CD14-positive monocyte (primary cell): ENCODE measurements at regions not wholly inside any gene's neighbourhood (a gene's known extent, or its start where the extent isn't known, plus 50 kb on each side); places are given as distances from the start of the nearest gene placed in this dataset.
"Not testable (repeated sequence)": the region's sequence is repeated elsewhere in the genome, so short reads cannot be mapped to it uniquely, and the experiment has no call there.

Experiments used
- DNase-seq, 3 donors: peaks; one replicate each; pipeline ENCODE4 v3.0.0-alpha.2; 2011 to 2022
- H2AFZ ChIP-seq: 2 replicates; pipeline ENCODE4 v1.6.0; 2012; ENCODE audit warnings: mild to moderate bottlenecking, low read depth, low read length, inconsistent platforms; ENCODE audit not compliant: insufficient read depth, poor library complexity, severe bottlenecking
- H3K27ac ChIP-seq, 2 donors: 1 replicate in 1 of 2; 2 replicates in 1 of 2; pipeline ENCODE4 v1.5.1; 2012 to 2013; ENCODE audit warnings: low read length in 2 of 2, control low read depth in 1 of 2, inconsistent platforms in 1 of 2, low read depth in 1 of 2, mild to moderate bottlenecking in 1 of 2
- H3K27me3 ChIP-seq, 2 donors: one replicate each; pipeline versions ENCODE4 v1.6.0 to v1.6.1; 2011 to 2013; ENCODE audit warnings: low read length in 2 of 2; ENCODE audit not compliant: control insufficient read depth in 2 of 2, insufficient read depth in 2 of 2
- H3K36me3 ChIP-seq, 2 donors: replicated peaks in 1 of 2; 1 replicate in 1 of 2; 2 replicates in 1 of 2; pipeline versions ENCODE4 v1.5.1 to v1.6.1; 2012 to 2013; ENCODE audit warnings: low read length in 2 of 2, control low read depth in 1 of 2, inconsistent platforms in 1 of 2, mild to moderate bottlenecking in 1 of 2; ENCODE audit not compliant: insufficient read depth in 2 of 2, control insufficient read depth in 1 of 2
- H3K4me1 ChIP-seq, 2 donors: 1 replicate in 1 of 2; 2 replicates in 1 of 2; pipeline versions ENCODE4 v1.5.1 to v1.6.1; 2012 to 2013; ENCODE audit warnings: low read length in 2 of 2, control low read depth in 1 of 2, inconsistent platforms in 1 of 2, mild to moderate bottlenecking in 1 of 2, moderate library complexity in 1 of 2; ENCODE audit not compliant: insufficient read depth in 2 of 2, control insufficient read depth in 1 of 2
- H3K4me2 ChIP-seq: replicated peaks from 2 replicates; pipeline ENCODE3; 2012; ENCODE audit warnings: low read length, moderate library complexity, mild to moderate bottlenecking; ENCODE audit not compliant: poor library complexity, severe bottlenecking; ENCODE audit errors: extremely low read depth
- H3K4me3 ChIP-seq, 3 experiments: fragments of 200-600 bp in 1 of 3; sonication (generic) in 1 of 3; replicated peaks in 1 of 3; 1 replicate in 2 of 3; 2 replicates in 1 of 3; pipeline ENCODE4 v1.5.1; 2011 to 2013; ENCODE audit warnings: low read length in 3 of 3, mild to moderate bottlenecking in 3 of 3, control low read depth in 2 of 3, low read depth in 2 of 3, inconsistent platforms in 1 of 3, moderate library complexity in 1 of 3
- H3K79me2 ChIP-seq: 2 replicates; pipeline ENCODE4 v1.6.0; 2012; ENCODE audit warnings: mild to moderate bottlenecking, control low read depth, inconsistent platforms, low read length, moderate library complexity; ENCODE audit not compliant: insufficient read depth
- H3K9ac ChIP-seq: 2 replicates; pipeline ENCODE4 v1.6.0; 2017; ENCODE audit warnings: low read length, mild to moderate bottlenecking; ENCODE audit not compliant: insufficient read depth, poor library complexity, severe bottlenecking
- H3K9me3 ChIP-seq, 2 donors: replicated peaks in 1 of 2; 1 replicate in 1 of 2; 2 replicates in 1 of 2; pipeline versions ENCODE4 v1.5.1 to v1.6.1; 2012 to 2013; ENCODE audit warnings: low read length in 2 of 2, control low read depth in 1 of 2; ENCODE audit not compliant: control insufficient read depth in 1 of 2, insufficient read depth in 1 of 2
- H4K20me1 ChIP-seq: 2 replicates; pipeline ENCODE4 v1.6.0; 2012; ENCODE audit warnings: mild to moderate bottlenecking, low read length, control low read depth, moderate library complexity; ENCODE audit not compliant: insufficient read depth
- H3K27ac Mint-ChIP-seq, 7 donors: one replicate each; pipeline ENCODE4 v1.8.0; 2020; ENCODE audit warnings: mild to moderate bottlenecking in 7 of 7, mixed read lengths in 7 of 7, moderate library complexity in 6 of 7, inconsistent platforms in 2 of 7
- H3K27me3 Mint-ChIP-seq, 3 donors: one replicate each; pipeline ENCODE4 v1.8.0; 2021 to 2022; ENCODE audit warnings: low read depth in 3 of 3, mild to moderate bottlenecking in 3 of 3, mixed read lengths in 3 of 3, moderate library complexity in 3 of 3, inconsistent platforms in 1 of 3
- H3K36me3 Mint-ChIP-seq, 2 donors: one replicate each; pipeline ENCODE4 v1.8.0; 2020; ENCODE audit warnings: mixed read lengths in 2 of 2, inconsistent platforms in 1 of 2, mild to moderate bottlenecking in 1 of 2
- H3K4me1 Mint-ChIP-seq: one replicate; pipeline ENCODE4 v1.8.0; 2020; ENCODE audit warnings: mild to moderate bottlenecking, mixed read lengths
- H3K4me3 Mint-ChIP-seq, 2 donors: one replicate each; pipeline ENCODE4 v1.8.0; 2020; ENCODE audit warnings: mild to moderate bottlenecking in 2 of 2, mixed read lengths in 2 of 2, moderate library complexity in 1 of 2
- H3K9me3 Mint-ChIP-seq, 7 donors: one replicate each; pipeline ENCODE4 v1.8.0; 2020 to 2022; ENCODE audit warnings: mixed read lengths in 7 of 7, mild to moderate bottlenecking in 6 of 7, moderate library complexity in 6 of 7, inconsistent platforms in 2 of 7
- WGBS: methylation state at CpG from one replicate; pipeline ENCODE4 v1.1.5; 2013; ENCODE audit warnings: missing lambda C conversion rate; ENCODE audit not compliant: insufficient coverage; 5-methylcytosine and 5-hydroxymethylcytosine counted together
- intact Hi-C, 2 donors: fragments of 100-400 bp; cut with micrococcal nuclease; formaldehyde crosslinking; loops; one replicate each; pipeline versions ENCODE4 v1.15.0 to v1.15.1; 2023

- H3K4me3 ChIP-seq, H3K4me2 ChIP-seq, H3K4me1 ChIP-seq, DNase-seq, H3K27me3 ChIP-seq, H3K4me1 Mint-ChIP-seq, H3K9ac ChIP-seq, H3K36me3 ChIP-seq, H4K20me1 ChIP-seq, H3K9me3 ChIP-seq, H3K36me3 Mint-ChIP-seq, H2AFZ ChIP-seq, H3K4me3 Mint-ChIP-seq, H3K27me3 Mint-ChIP-seq, intact Hi-C loops, H3K79me2 ChIP-seq, H3K27ac ChIP-seq, H3K27ac Mint-ChIP-seq: not testable (repeated sequence)
- 43% methylated on average over 55 of the region's 72 CpGs for WGBS
- H3K9me3 Mint-ChIP-seq, result peaks cover 4 to 17% (median 10%) of the 10 kb centered on the region in 7 donors
These were observed 306.5 kb downstream of the TUBA3C start for GRCh38 chr13:18874875-18875789.

GRCh38 chr13:18870557-18870956 lies 311.1 kb downstream of the TUBA3C start:
- not testable (repeated sequence) for DNase-seq

DNA sequence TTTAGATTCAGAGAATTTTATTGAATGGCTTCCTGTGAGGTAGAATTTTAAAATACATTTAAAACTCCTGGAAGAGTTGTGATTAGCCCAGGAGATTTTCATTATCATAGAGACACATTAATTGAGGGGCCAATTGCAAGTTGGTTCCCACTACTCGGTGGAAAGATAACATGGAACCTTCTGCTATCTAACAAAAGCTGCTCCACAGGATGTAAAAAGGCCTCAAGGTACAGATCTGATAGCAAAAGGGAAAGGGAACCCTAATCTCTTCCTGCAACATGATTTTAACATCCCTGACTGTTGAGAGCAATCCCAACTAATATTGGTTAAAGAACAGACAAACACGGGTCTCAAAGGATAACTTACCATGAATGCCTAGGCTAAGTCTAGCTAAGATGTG lies 312.3 kb downstream of the TUBA3C start:
- H2AFZ ChIP-seq, DNase-seq, H3K9ac ChIP-seq, H3K4me3 Mint-ChIP-seq, H3K79me2 ChIP-seq, H3K27me3 ChIP-seq, H4K20me1 ChIP-seq, H3K27ac ChIP-seq, H3K4me2 ChIP-seq, H3K4me1 Mint-ChIP-seq, H3K36me3 Mint-ChIP-seq, H3K4me1 ChIP-seq, H3K36me3 ChIP-seq, H3K9me3 Mint-ChIP-seq, intact Hi-C loops, H3K27me3 Mint-ChIP-seq, H3K27ac Mint-ChIP-seq, H3K9me3 ChIP-seq, H3K4me3 ChIP-seq: not testable (repeated sequence)
- 100% methylated on average over 1 of the region's 2 CpGs for WGBS

More at GRCh38 chr13:18870557-18870956, 311.1 kb downstream of the TUBA3C start:
- H3K27me3 Mint-ChIP-seq, H3K4me1 Mint-ChIP-seq, intact Hi-C loops, H3K27ac Mint-ChIP-seq, H3K9me3 ChIP-seq, H3K4me1 ChIP-seq, H3K9ac ChIP-seq, H3K36me3 Mint-ChIP-seq, H3K4me3 ChIP-seq, H3K4me3 Mint-ChIP-seq, H3K27me3 ChIP-seq, H3K27ac ChIP-seq, H4K20me1 ChIP-seq, H2AFZ ChIP-seq, H3K4me2 ChIP-seq, H3K36me3 ChIP-seq, H3K79me2 ChIP-seq: not testable (repeated sequence)
- H3K9me3 Mint-ChIP-seq, result peaks cover 2 to 14% (median 4%) of the 10 kb centered on the region in 7 donors
- WGBS, result no CpG with 5 or more reads among the region's 4 CpGs

GRCh38 chr13:18837986-18838629 lies 343.5 kb downstream of the TUBA3C start:
- H3K27me3 Mint-ChIP-seq, H2AFZ ChIP-seq, H3K36me3 ChIP-seq, H3K27ac Mint-ChIP-seq, H3K36me3 Mint-ChIP-seq, H3K4me3 Mint-ChIP-seq, H3K4me1 Mint-ChIP-seq, H3K4me2 ChIP-seq, H3K4me3 ChIP-seq, H4K20me1 ChIP-seq, H3K79me2 ChIP-seq, H3K9ac ChIP-seq, H3K4me1 ChIP-seq, H3K27ac ChIP-seq, DNase-seq, intact Hi-C loops, H3K27me3 ChIP-seq: not testable (repeated sequence)
- peaks cover 3 to 22% (median 17%) of the 10 kb centered on the region in 7 donors for H3K9me3 Mint-ChIP-seq
- 85% methylated on average over 7 of the region's 17 CpGs for WGBS
- H3K9me3 ChIP-seq, result peaks cover 0 to 20% of the 10 kb centered on the region in 2 donors
